SH-SY5Y (cell line): ENCODE measurements at regions not wholly inside any gene's neighbourhood (a gene's known extent, or its start where the extent isn't known, plus 50 kb on each side); places are given as distances from the start of the nearest gene placed in this dataset.

Experiments
- GATA2 ChIP-seq: IDR thresholded peaks from 2 replicates; pipeline ENCODE4 v1.6.1; 2011; ENCODE audit warnings: mild to moderate bottlenecking, low read depth, low read length
- GATA3 ChIP-seq: IDR thresholded peaks from 2 replicates; pipeline ENCODE4 v1.6.1; 2011; ENCODE audit warnings: low read depth, mild to moderate bottlenecking, low read length, moderate library complexity

DNA sequence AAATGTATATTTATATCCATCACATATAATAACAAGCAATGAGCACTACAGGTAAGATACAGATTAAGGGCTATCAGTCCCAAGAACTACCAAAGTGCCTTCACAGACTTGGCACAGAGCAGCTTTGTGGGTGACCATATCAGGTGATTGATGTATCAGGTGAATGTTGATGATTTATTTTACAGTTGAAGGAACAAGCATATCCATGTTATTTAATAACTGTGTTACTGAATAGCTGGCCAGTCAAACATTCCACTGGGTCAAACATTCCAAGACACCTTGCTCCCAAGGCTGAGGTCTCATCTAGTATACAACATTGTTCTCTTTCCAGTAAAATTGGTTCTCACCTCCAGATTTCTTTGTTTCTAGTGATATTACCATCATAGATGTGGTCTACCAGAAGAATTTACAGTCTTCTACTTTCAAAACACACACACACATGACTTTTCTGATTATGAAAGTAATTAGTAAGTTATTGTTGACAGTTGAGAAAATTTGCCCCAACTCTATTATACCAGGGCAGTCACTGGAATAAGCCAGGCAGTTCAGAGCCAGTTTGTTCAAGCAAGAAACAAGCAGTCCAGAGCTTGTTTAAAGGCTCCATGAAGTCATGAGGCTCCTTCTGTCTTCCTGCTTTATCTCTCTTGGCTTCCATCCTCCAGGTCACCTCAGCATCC lies 68.2 kb downstream of the ELAPOR2 start:
- TF ChIP-seq GATA2 (no peak), GATA3 (no peak)
